CD4-positive, alpha-beta T cell treated with Interferon gamma for 1 hour (primary cell): ENCODE measurements at regions not wholly inside any gene's neighbourhood (a gene's known extent, or its start where the extent isn't known, plus 50 kb on each side); places are given as distances from the start of the nearest gene placed in this dataset.
"Not testable (repeated sequence)": the region's sequence is repeated elsewhere in the genome, so short reads cannot be mapped to it uniquely, and the experiment has no call there.

Experiments used
- DNase-seq: peaks from one replicate; pipeline ENCODE4 v3.0.0-alpha.2; 2020

- DNase-seq: not testable (repeated sequence)
Measured at GRCh38 chr12:34309806-34310804, 287.8 kb downstream of the ALG10 start.

GRCh38 chr12:34311337-34311736 is 289.0 kb downstream of the ALG10 start:
- no peak for DNase-seq

- DNase-seq: no peak
Measured at GRCh38 chr12:34327671-34328070, 305.4 kb downstream of the ALG10 start.

GRCh38 chr12:34333337-34333736 is 311.0 kb downstream of the ALG10 start:
- no peak for DNase-seq

- DNase-seq: no peak
Measured at GRCh38 chr12:34334538-34334937, 312.2 kb downstream of the ALG10 start.

GRCh38 chr12:34334953-34335743 is 312.9 kb downstream of the ALG10 start:
- no peak for DNase-seq

- no peak for DNase-seq
Measured at GRCh38 chr12:34335819-34336262, 313.5 kb downstream of the ALG10 start.

- DNase-seq: no peak
Measured at GRCh38 chr12:34336619-34337465, 314.5 kb downstream of the ALG10 start.

GRCh38 chr12:34338751-34339150 is 316.5 kb downstream of the ALG10 start:
- no peak for DNase-seq

GRCh38 chr12:34339922-34340321 is 317.6 kb downstream of the ALG10 start:
- no peak for DNase-seq

GRCh38 chr12:34340534-34341361 is 318.5 kb downstream of the ALG10 start:
- no peak for DNase-seq

GRCh38 chr12:34341362-34341733 is 319.1 kb downstream of the ALG10 start:
- DNase-seq: no peak

- DNase-seq: no peak
Measured at GRCh38 chr12:34342048-34342447, 319.8 kb downstream of the ALG10 start.

GRCh38 chr12:34343345-34343744 is 321.0 kb downstream of the ALG10 start:
- no peak for DNase-seq

- DNase-seq: no peak
Measured at GRCh38 chr12:34343766-34344165, 321.5 kb downstream of the ALG10 start.

- no peak for DNase-seq
Measured at GRCh38 chr12:34344851-34345522, 322.7 kb downstream of the ALG10 start.

- DNase-seq: no peak
Measured at GRCh38 chr12:34345801-34346200, 323.5 kb downstream of the ALG10 start.

GRCh38 chr12:34346372-34347034 is 324.2 kb downstream of the ALG10 start:
- DNase-seq: no peak

- no peak for DNase-seq
Measured at GRCh38 chr12:34347367-34347766, 325.1 kb downstream of the ALG10 start.

- DNase-seq: no peak
Measured at GRCh38 chr12:34348064-34348463, 325.8 kb downstream of the ALG10 start.
